NT2/D1 (cell line): ENCODE measurements at regions not wholly inside any gene's neighbourhood (a gene's known extent, or its start where the extent isn't known, plus 50 kb on each side); places are given as distances from the start of the nearest gene placed in this dataset.

Experiments used
- YY1 ChIP-seq: IDR thresholded peaks from 2 replicates; pipeline ENCODE4 v1.6.1; 2011; ENCODE audit not compliant: insufficient read length, insufficient read depth
- ZNF274 ChIP-seq: IDR thresholded peaks from 2 replicates; pipeline ENCODE4 v1.6.1; 2011; ENCODE audit warnings: mild to moderate bottlenecking, low read depth, low read length

DNA sequence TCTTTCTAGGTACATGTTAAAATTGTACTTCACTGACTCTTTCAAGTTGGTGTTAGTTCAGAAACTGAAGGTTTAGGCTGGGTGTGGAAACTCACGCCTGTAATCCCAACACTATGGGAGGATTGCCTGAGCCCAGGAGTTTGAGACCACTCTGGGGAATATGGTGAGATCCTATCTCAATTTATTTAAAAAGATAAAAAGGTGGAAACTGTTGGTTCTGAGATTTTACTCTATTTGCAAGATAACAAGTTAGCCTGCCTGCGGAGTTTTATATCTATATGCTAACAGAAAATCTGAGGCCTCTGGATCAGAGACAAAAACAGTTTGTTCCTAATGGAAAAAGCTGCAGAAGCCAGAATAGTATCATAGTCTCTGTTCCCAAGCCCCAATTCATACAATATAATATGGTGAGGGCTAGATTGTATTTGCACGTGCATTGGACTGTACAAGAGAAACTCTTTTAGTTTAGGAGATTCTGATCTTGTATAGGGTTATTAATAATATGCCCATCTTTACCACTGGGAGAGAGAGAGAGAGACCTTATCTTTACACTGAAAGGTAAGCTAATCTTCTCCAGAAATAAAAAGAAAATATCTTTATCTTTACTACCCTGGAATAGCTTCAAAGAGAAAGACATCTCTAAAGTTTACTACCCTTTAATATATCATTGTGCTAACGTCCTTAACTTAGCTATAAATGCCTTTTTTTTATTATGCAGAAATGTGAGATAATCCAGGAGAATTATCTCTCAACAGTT lies 1267.6 kb downstream of the OTOL1 start:
- TF ChIP-seq YY1 (no peak), ZNF274 (no peak)
